ENCODE measurements at regions not wholly inside any gene's neighbourhood (a gene's known extent, or its start where the extent isn't known, plus 50 kb on each side); places are given as distances from the start of the nearest gene placed in this dataset.

DNA sequence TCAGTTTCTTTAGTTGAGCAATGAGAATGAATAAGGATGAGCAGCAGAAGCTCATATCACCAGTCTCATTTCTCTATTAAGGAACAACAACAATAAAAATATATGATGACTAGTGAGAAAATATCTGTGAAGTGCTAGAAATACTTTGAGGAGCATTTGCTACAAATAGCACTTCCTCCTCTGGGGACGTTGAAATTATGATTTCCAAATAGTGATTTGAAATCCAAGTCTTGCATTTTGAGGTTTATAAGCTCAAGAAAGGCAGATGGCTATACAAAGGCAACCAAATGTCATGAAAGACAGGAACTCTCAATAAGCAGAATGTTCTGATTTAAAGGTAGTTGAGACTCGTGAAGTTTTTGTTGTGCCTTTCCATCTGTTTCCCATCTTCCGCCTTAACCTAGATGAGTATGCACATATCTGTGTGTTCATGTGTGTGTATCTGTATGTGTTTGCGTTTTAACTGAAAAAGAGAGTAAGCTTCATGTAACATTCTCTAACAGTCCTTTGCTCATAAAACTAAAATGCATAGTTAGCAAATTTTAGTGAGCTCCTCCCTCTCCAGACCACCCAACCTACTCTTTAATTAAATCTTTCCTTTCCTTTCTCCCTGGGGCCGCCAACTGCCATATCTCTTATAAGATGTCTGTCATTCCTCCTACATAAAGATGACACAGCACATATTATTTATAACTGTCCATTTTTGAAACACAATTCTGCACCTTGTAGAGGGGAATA lies 222.6 kb upstream of the RASGEF1B start:
- Histone ChIP-seq H3K27me3 (no peaks in the 10 kb centered on the region), H3K4me1 (no peaks in the 10 kb centered on the region), H3K9me3 (no peaks in the 10 kb centered on the region), H3K36me3 (no peaks in the 10 kb centered on the region), H3K27ac (no peak overlapping the region), H3K4me3 (no peak overlapping the region)
- no peak for DNase-seq
- no peak for TF ChIP-seq POLR2A (IDR thresholded peaks at IDR 0.05)
- TF ChIP-seq, protein P1, sequence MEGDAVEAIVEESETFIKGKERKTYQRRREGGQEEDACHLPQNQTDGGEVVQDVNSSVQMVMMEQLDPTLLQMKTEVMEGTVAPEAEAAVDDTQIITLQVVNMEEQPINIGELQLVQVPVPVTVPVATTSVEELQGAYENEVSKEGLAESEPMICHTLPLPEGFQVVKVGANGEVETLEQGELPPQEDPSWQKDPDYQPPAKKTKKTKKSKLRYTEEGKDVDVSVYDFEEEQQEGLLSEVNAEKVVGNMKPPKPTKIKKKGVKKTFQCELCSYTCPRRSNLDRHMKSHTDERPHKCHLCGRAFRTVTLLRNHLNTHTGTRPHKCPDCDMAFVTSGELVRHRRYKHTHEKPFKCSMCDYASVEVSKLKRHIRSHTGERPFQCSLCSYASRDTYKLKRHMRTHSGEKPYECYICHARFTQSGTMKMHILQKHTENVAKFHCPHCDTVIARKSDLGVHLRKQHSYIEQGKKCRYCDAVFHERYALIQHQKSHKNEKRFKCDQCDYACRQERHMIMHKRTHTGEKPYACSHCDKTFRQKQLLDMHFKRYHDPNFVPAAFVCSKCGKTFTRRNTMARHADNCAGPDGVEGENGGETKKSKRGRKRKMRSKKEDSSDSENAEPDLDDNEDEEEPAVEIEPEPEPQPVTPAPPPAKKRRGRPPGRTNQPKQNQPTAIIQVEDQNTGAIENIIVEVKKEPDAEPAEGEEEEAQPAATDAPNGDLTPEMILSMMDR (IDR thresholded peaks at IDR 0.05), result no peak
- intact Hi-C loops (cut with DNase I; ENCODE audit: low total_unique reads), result no loop called here

DNA sequence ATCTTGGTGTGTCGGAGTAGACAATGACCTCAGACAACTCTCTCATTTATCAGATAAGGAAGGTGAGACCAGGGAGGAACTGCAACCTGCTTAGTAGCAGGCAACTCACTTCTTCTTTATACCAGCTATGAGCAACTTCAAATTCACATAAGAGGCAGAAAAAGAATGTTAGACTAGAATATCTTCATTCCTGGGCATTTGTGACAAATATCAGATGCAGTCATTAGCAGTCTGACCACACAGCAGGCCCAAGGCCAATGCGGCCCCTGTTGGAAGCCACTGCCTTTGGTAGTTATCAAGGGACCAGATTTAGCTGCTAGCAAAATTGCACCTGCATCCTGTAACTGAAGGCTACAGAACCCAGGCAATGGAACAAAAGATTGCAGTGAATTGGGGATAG lies 219.2 kb upstream of the RASGEF1B start:
- Histone ChIP-seq H3K4me3 (no peak overlapping the region), H3K9me3 (no peaks in the 10 kb centered on the region)

DNA sequence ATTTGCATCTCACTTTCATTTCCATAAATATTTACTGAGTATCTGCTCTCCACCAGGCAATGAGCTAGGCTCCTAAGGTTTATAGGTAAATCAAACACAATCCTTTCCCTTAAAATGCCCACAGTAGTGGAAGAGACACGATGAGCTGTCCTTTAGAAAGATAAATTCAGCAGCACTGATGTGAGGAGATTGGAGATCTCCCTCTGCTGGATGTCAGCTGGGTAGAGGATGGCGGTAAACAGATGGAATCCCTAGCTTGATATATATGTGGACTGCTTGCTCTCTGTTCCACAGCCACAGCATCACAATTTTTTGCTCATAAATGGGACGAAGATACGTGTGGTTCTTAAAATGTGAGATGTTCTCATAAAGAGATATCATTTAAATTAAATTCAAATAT lies 216.4 kb upstream of the RASGEF1B start:
- Histone ChIP-seq H3K36me3 (no peaks in the 10 kb centered on the region), H3K27me3 (no peaks in the 10 kb centered on the region), H3K9me3 (no peaks in the 10 kb centered on the region), H3K4me3 (no peak overlapping the region), H3K4me1 (no peaks in the 10 kb centered on the region), H3K27ac (no peak overlapping the region)
- no peak for DNase-seq
- TF ChIP-seq, protein P1 (IDR thresholded peaks at IDR 0.05), result no peak
- no peak for TF ChIP-seq POLR2A (IDR thresholded peaks at IDR 0.05)
- intact Hi-C loops (cut with DNase I; ENCODE audit: low total_unique reads), result no loop called here

More for the DNA sequence above, 219.2 kb upstream of the RASGEF1B start:
- Histone ChIP-seq H3K4me1 (no peaks in the 10 kb centered on the region), H3K27ac (no peak overlapping the region), H3K36me3 (no peaks in the 10 kb centered on the region), H3K27me3 (no peaks in the 10 kb centered on the region)
- no peak for DNase-seq
- TF ChIP-seq, protein P1 (IDR thresholded peaks at IDR 0.05), result no peak
- no peak for TF ChIP-seq POLR2A (IDR thresholded peaks at IDR 0.05)
- intact Hi-C loops (cut with DNase I; ENCODE audit: low total_unique reads), result no loop called here

DNA sequence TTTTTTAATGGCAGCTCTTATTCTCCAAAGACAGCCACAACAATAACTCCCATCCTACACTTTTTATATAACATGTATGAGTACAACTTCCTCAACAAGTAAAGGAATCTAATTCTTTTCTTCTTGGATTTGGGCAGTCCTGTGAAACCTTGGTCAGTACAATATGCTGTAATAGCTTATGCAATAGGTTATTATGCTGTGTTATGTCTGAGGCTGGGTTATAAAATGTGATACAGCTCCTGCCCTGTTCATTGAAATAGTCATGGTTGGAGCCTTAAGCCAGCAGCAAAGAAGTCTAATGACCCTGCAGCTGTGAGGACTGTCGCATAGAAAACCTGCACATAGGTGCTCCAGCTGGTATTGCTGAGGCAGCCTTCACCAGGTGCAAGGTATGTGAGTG lies 215.8 kb upstream of the RASGEF1B start:
- intact Hi-C loops (cut with DNase I; ENCODE audit: low total_unique reads), result no loop called here

DNA sequence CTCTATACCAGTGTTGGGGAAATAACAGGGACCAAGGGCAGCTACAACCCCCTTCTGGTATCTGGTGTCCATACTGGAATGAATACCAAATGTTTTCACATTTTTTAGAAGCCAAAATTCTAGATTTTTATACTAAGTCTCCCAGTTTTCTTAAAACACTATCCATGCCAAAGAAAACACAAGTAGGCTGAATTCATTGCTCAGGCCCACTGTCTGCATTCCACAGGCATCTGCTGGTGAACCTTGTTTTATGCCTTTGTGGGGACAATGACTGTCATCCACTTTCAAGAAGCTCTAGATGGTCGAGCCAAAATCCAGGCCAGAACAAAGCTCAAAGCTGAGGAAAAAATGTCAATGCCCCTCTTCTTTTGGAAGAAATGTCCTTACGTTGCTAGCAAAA lies 213.4 kb upstream of the RASGEF1B start:
- no peaks in the 10 kb centered on the region for H3K4me1 ChIP-seq
- no peak overlapping the region for H3K4me3 ChIP-seq
- no peak for DNase-seq
- H3K36me3 ChIP-seq, result no peaks in the 10 kb centered on the region
- intact Hi-C loops (cut with DNase I; ENCODE audit: low total_unique reads), result no loop called here
- no peak overlapping the region for H3K27ac ChIP-seq
- no peaks in the 10 kb centered on the region for H3K27me3 ChIP-seq
- H3K9me3 ChIP-seq, result no peaks in the 10 kb centered on the region
- no peak for TF ChIP-seq POLR2A (IDR thresholded peaks at IDR 0.05)
- TF ChIP-seq, protein P1 (IDR thresholded peaks at IDR 0.05), result no peak

More for the DNA sequence above, 215.8 kb upstream of the RASGEF1B start:
- Histone ChIP-seq H3K4me1 (no peaks in the 10 kb centered on the region), H3K4me3 (no peak overlapping the region), H3K9me3 (no peaks in the 10 kb centered on the region), H3K27me3 (no peaks in the 10 kb centered on the region), H3K36me3 (no peaks in the 10 kb centered on the region), H3K27ac (no peak overlapping the region)
- TF ChIP-seq POLR2A (IDR thresholded peaks at IDR 0.05), result no peak
- TF ChIP-seq, protein P1 (IDR thresholded peaks at IDR 0.05), result no peak
- DNase-seq, result no peak
